ENCODE measurements at regions not wholly inside any gene's neighbourhood (a gene's known extent, or its start where the extent isn't known, plus 50 kb on each side); places are given as distances from the start of the nearest gene placed in this dataset.

DNA sequence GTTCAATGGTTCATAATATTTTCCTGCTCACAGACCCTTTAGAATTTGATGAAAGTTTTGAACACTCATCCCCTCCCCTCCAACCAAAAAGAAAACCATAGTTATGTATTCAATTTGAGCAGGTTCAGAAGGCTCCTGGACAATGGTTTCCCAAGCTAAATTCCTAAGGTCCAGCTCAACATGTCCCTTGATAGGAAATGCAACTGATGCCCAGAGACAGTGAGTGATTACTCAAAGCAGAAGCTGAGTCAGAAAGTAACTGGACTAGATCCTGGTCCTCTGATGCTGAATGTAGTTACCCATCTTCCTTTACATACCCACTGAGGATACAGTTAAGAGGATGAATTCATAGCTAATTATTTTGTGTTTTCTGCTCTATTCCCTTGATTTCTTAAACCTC, 218.9 kb upstream of the NCKAP5 start (continued):
- TF ChIP-seq, protein P1, sequence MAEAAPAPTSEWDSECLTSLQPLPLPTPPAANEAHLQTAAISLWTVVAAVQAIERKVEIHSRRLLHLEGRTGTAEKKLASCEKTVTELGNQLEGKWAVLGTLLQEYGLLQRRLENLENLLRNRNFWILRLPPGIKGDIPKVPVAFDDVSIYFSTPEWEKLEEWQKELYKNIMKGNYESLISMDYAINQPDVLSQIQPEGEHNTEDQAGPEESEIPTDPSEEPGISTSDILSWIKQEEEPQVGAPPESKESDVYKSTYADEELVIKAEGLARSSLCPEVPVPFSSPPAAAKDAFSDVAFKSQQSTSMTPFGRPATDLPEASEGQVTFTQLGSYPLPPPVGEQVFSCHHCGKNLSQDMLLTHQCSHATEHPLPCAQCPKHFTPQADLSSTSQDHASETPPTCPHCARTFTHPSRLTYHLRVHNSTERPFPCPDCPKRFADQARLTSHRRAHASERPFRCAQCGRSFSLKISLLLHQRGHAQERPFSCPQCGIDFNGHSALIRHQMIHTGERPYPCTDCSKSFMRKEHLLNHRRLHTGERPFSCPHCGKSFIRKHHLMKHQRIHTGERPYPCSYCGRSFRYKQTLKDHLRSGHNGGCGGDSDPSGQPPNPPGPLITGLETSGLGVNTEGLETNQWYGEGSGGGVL (CRISPR knock-in tag; IDR thresholded peaks at IDR 0.05), result no peak
- TF ChIP-seq CREM (IDR thresholded peaks at IDR 0.05; ENCODE audit: low read depth) (no peak), XRCC5 (IDR thresholded peaks at IDR 0.05; ENCODE audit: low read depth, low read length) (no peak), ZZZ3 (IDR thresholded peaks at IDR 0.05) (no peak), ZBTB1 (CRISPR knock-in tag; IDR thresholded peaks at IDR 0.05; ENCODE audit: borderline replicate concordance, low read depth) (no peak), MTF1 (CRISPR knock-in tag; IDR thresholded peaks at IDR 0.05; ENCODE audit: borderline replicate concordance) (no peak), KLF16 (IDR thresholded peaks at IDR 0.05) (no peak), PCBP1 (IDR thresholded peaks at IDR 0.05; ENCODE audit: low read depth, low read length, poor library complexity, severe bottlenecking) (no peak), CAMTA2 (CRISPR knock-in tag; conservative IDR thresholded peaks at IDR 0.05) (no peak)

DNA sequence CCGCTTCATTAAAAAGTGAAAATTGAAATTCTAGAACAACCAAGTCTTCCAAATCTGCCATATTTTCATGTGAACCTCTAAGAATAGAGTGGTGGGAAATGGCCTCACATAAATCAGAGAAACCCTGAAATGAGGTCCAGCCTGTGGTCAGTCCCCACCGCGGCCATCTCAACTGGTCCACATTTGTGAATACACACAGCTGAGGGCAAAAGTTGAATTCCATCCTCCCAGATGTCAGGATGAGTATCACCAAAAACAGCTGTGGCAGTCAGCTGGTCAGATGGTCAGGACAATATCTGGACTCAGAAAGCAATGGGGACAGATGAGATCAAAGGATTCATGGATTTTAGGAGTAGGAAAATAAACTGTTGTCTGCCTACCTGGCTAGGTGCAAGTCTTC, 219.4 kb upstream of the NCKAP5 start:
- Histone ChIP-seq H3K36me3 (ENCODE audit: control insufficient read depth, insufficient read depth, low read length) (no peaks in the 10 kb centered on the region), H3K4me3 (no peak overlapping the region), H3K79me2 (ENCODE audit: control insufficient read depth, insufficient read depth, low read length) (no peaks in the 10 kb centered on the region), H3K27me3 (ENCODE audit: control insufficient read depth in 2 of 2, insufficient read depth in 2 of 2, low read length in 2 of 2) (no peaks in the 10 kb centered on the region), H3K9me1 (ENCODE audit: control insufficient read depth, insufficient read depth, low read length) (no peaks in the 10 kb centered on the region), H3K4me1 (replicated peaks in 1 of 2; ENCODE audit: control insufficient read depth in 2 of 2, insufficient read depth in 2 of 2, low read length in 2 of 2) (no peaks in the 10 kb centered on the region), H3K9ac (ENCODE audit: insufficient read depth in 1 of 2, low read depth in 2 of 2, low read length in 2 of 2) (no peak overlapping the region), H3K4me2 (ENCODE audit: insufficient read depth, low read length) (no peak overlapping the region), H4K20me1 (replicated peaks; ENCODE audit: control insufficient read depth, insufficient read depth, low read length) (no peaks in the 10 kb centered on the region), H3K9me3 (replicated peaks; ENCODE audit: control insufficient read depth, insufficient read depth, low read depth, low read length) (no peaks in the 10 kb centered on the region), H2AFZ (ENCODE audit: low read depth, low read length) (no peak overlapping the region), H3K27ac (ENCODE audit: extremely low read depth, low read depth, low read length) (no peak overlapping the region)
- no peak for FAIRE-seq
- TF ChIP-seq, protein P2, sequence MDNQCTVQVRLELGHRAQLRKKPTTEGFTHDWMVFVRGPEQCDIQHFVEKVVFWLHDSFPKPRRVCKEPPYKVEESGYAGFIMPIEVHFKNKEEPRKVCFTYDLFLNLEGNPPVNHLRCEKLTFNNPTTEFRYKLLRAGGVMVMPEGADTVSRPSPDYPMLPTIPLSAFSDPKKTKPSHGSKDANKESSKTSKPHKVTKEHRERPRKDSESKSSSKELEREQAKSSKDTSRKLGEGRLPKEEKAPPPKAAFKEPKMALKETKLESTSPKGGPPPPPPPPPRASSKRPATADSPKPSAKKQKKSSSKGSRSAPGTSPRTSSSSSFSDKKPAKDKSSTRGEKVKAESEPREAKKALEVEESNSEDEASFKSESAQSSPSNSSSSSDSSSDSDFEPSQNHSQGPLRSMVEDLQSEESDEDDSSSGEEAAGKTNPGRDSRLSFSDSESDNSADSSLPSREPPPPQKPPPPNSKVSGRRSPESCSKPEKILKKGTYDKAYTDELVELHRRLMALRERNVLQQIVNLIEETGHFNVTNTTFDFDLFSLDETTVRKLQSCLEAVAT (IDR thresholded peaks at IDR 0.05), result no peak
- TF ChIP-seq, protein P3, sequence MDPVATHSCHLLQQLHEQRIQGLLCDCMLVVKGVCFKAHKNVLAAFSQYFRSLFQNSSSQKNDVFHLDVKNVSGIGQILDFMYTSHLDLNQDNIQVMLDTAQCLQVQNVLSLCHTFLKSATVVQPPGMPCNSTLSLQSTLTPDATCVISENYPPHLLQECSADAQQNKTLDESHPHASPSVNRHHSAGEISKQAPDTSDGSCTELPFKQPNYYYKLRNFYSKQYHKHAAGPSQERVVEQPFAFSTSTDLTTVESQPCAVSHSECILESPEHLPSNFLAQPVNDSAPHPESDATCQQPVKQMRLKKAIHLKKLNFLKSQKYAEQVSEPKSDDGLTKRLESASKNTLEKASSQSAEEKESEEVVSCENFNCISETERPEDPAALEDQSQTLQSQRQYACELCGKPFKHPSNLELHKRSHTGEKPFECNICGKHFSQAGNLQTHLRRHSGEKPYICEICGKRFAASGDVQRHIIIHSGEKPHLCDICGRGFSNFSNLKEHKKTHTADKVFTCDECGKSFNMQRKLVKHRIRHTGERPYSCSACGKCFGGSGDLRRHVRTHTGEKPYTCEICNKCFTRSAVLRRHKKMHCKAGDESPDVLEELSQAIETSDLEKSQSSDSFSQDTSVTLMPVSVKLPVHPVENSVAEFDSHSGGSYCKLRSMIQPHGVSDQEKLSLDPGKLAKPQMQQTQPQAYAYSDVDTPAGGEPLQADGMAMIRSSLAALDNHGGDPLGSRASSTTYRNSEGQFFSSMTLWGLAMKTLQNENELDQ (CRISPR knock-in tag; IDR thresholded peaks at IDR 0.05; ENCODE audit: borderline replicate concordance), result no peak
- no peak for TF ChIP-seq OTX1 (CRISPR knock-in tag; IDR thresholded peaks at IDR 0.05)
- no TSS peak for BruUV-seq (replicated peaks)
- WGBS (ENCODE audit: insufficient coverage, low coverage, missing lambda C conversion rate), result 0% methylated on average over 3 of the region's 3 CpGs
- ATAC-seq, result no peak
- in situ Hi-C loops (cut with MboI), result no loop called here
- ChIA-PET CTCF (ENCODE audit: low intra/inter-chr PET ratio) (no interaction called here), POLR2A (no interaction called here)
- intact Hi-C loops (cut with micrococcal nuclease), result no loop called here
- no peak for DNase-seq (ENCODE audit: extremely low read depth in 1 of 4, low spot score in 3 of 4)
